AG09319 (cell line): ENCODE measurements at regions not wholly inside any gene's neighbourhood (a gene's known extent, or its start where the extent isn't known, plus 50 kb on each side); places are given as distances from the start of the nearest gene placed in this dataset.
"Not testable (repeated sequence)": the region's sequence is repeated elsewhere in the genome, so short reads cannot be mapped to it uniquely, and the experiment has no call there.

Experiments
- DNase-seq: peaks from one replicate; pipeline ENCODE4 v3.0.0-alpha.2; 2010; ENCODE audit warnings: low read depth; ENCODE audit errors: extremely low read depth
- CTCF ChIP-seq: IDR thresholded peaks from 2 replicates; pipeline ENCODE4 v1.5.1; 2011; ENCODE audit warnings: low read depth, mild to moderate bottlenecking, inconsistent platforms, low read length, moderate library complexity

- no peak for DNase-seq
- TF ChIP-seq CTCF: no peak
Measured at GRCh38 chr1:90296327-90296726, 301.4 kb downstream of the ZNF326 start.

- TF ChIP-seq CTCF: no peak
- DNase-seq: no peak
Measured at GRCh38 chr1:90295534-90295933, 300.6 kb downstream of the ZNF326 start.

GRCh38 chr1:90291431-90292216, 296.7 kb downstream of the ZNF326 start:
- no peak for DNase-seq
- no peak for TF ChIP-seq CTCF

- no peak for DNase-seq
- TF ChIP-seq CTCF: no peak
Measured at GRCh38 chr1:90282811-90283210, 287.9 kb downstream of the ZNF326 start.

GRCh38 chr1:90281886-90282285, 287.0 kb downstream of the ZNF326 start:
- not testable (repeated sequence) for DNase-seq

GRCh38 chr1:90277270-90277669, 282.4 kb downstream of the ZNF326 start:
- no peak for DNase-seq
- TF ChIP-seq CTCF: no peak

GRCh38 chr1:90274376-90274775, 279.5 kb downstream of the ZNF326 start:
- no peak for DNase-seq

More at GRCh38 chr1:90274376-90274775, 279.5 kb downstream of the ZNF326 start:
- no peak for TF ChIP-seq CTCF
